Liver (tissue), 3 donors: ENCODE measurements at regions not wholly inside any gene's neighbourhood (a gene's known extent, or its start where the extent isn't known, plus 50 kb on each side); places are given as distances from the start of the nearest gene placed in this dataset.

Experiments used
- ATF3 ChIP-seq: IDR thresholded peaks from 2 replicates; pipeline ENCODE4 v1.6.1; 2016; ENCODE audit warnings: antibody characterized with exemption
- FOXA1 ChIP-seq: IDR thresholded peaks from 2 replicates; pipeline ENCODE4 v1.6.1; 2016; ENCODE audit warnings: antibody characterized with exemption
- GABPA ChIP-seq, 2 donors: IDR thresholded peaks in 1 of 2; conservative IDR thresholded peaks in 1 of 2; 2 replicates each; pipeline ENCODE4 v1.6.1; 2016; ENCODE audit warnings: antibody characterized with exemption in 2 of 2, mild to moderate bottlenecking in 1 of 2, moderate library complexity in 1 of 2
- JUND ChIP-seq, 2 donors: IDR thresholded peaks; 2 replicates each; pipeline ENCODE4 v1.6.1; 2016; ENCODE audit warnings: antibody characterized with exemption in 2 of 2
- MAX ChIP-seq: IDR thresholded peaks from 2 replicates; pipeline ENCODE4 v1.6.1; 2016; ENCODE audit warnings: antibody characterized with exemption
- RAD21 ChIP-seq, 2 donors: IDR thresholded peaks; 2 replicates each; pipeline ENCODE4 v1.6.1; 2016; ENCODE audit warnings: antibody characterized with exemption in 2 of 2, mild to moderate bottlenecking in 2 of 2
- REST ChIP-seq: IDR thresholded peaks from 2 replicates; pipeline ENCODE4 v1.6.1; 2016; ENCODE audit warnings: antibody characterized with exemption, mild to moderate bottlenecking
- TAF1 ChIP-seq: conservative IDR thresholded peaks from 2 replicates; pipeline ENCODE4 v1.6.1; 2016; ENCODE audit warnings: antibody characterized with exemption, mild to moderate bottlenecking
- TF ChIP-seq, protein P1 (sequence below): fragments of 150-350 bp; IDR thresholded peaks from 2 replicates; pipeline ENCODE4 v1.5.1; 2017; ENCODE audit warnings: improper control_type of control experiment, low read depth, low read length; ENCODE audit not compliant: missing input control
- TF ChIP-seq, protein P2 (sequence below): IDR thresholded peaks from 2 replicates; pipeline ENCODE4 v1.6.1; 2016; ENCODE audit warnings: antibody characterized with exemption
- donor health status: healthy.
- donor health status: healthy.

- TF ChIP-seq MAX (no peak), JUND (IDR thresholded peaks at IDR 0.05) (no peak), ATF3 (no peak), REST (no peak), RAD21 (IDR thresholded peaks at IDR 0.05) (no peak), FOXA1 (no peak), GABPA (IDR thresholded peaks at IDR 0.05 in 1 of 2, conservative IDR thresholded peaks at IDR 0.05 in 1 of 2) (no peak), TAF1 (no peak)
- TF ChIP-seq, protein P1, sequence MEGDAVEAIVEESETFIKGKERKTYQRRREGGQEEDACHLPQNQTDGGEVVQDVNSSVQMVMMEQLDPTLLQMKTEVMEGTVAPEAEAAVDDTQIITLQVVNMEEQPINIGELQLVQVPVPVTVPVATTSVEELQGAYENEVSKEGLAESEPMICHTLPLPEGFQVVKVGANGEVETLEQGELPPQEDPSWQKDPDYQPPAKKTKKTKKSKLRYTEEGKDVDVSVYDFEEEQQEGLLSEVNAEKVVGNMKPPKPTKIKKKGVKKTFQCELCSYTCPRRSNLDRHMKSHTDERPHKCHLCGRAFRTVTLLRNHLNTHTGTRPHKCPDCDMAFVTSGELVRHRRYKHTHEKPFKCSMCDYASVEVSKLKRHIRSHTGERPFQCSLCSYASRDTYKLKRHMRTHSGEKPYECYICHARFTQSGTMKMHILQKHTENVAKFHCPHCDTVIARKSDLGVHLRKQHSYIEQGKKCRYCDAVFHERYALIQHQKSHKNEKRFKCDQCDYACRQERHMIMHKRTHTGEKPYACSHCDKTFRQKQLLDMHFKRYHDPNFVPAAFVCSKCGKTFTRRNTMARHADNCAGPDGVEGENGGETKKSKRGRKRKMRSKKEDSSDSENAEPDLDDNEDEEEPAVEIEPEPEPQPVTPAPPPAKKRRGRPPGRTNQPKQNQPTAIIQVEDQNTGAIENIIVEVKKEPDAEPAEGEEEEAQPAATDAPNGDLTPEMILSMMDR, result no peak
- TF ChIP-seq, protein P2, sequence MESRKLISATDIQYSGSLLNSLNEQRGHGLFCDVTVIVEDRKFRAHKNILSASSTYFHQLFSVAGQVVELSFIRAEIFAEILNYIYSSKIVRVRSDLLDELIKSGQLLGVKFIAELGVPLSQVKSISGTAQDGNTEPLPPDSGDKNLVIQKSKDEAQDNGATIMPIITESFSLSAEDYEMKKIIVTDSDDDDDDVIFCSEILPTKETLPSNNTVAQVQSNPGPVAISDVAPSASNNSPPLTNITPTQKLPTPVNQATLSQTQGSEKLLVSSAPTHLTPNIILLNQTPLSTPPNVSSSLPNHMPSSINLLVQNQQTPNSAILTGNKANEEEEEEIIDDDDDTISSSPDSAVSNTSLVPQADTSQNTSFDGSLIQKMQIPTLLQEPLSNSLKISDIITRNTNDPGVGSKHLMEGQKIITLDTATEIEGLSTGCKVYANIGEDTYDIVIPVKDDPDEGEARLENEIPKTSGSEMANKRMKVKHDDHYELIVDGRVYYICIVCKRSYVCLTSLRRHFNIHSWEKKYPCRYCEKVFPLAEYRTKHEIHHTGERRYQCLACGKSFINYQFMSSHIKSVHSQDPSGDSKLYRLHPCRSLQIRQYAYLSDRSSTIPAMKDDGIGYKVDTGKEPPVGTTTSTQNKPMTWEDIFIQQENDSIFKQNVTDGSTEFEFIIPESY, result no peak
These were observed 393.2 kb downstream of the SUCLG1 start for GRCh38 chr2:84065857-84066256.
